Loucy (cell line): ENCODE measurements at regions not wholly inside any gene's neighbourhood (a gene's known extent, or its start where the extent isn't known, plus 50 kb on each side); places are given as distances from the start of the nearest gene placed in this dataset.

Experiments used
- H2AFZ ChIP-seq: fragments of 200-600 bp; sonication (generic); 2 replicates; pipeline ENCODE4 v1.6.0; 2016; ENCODE audit warnings: antibody characterized with exemption, mild to moderate bottlenecking, low read length, moderate library complexity
- H3F3A ChIP-seq: fragments of 200-600 bp; 2 replicates; pipeline ENCODE4 v1.6.0; 2016; ENCODE audit warnings: antibody characterized with exemption, low read depth, mild to moderate bottlenecking
- H3K27me3 ChIP-seq: fragments of 200-600 bp; sonication (generic); 2 replicates; pipeline ENCODE4 v1.6.1; 2014; ENCODE audit warnings: low read length, mild to moderate bottlenecking; ENCODE audit not compliant: insufficient read depth, poor library complexity, severe bottlenecking
- H3K36me3 ChIP-seq: fragments of 200-600 bp; sonication (generic); 2 replicates; pipeline ENCODE4 v1.6.1; 2016; ENCODE audit warnings: low read length; ENCODE audit not compliant: insufficient read depth
- H3K4me1 ChIP-seq: fragments of 200-600 bp; sonication (generic); 2 replicates; pipeline ENCODE4 v1.5.1; 2014; ENCODE audit warnings: low read length, mild to moderate bottlenecking; ENCODE audit not compliant: insufficient read depth, poor library complexity, severe bottlenecking
- H3K4me2 ChIP-seq: fragments of 200-600 bp; sonication (generic); 2 replicates; pipeline ENCODE4 v1.6.0; 2014; ENCODE audit warnings: antibody characterized with exemption, low read length, low read depth, mild to moderate bottlenecking; ENCODE audit not compliant: poor library complexity, severe bottlenecking
- H3K4me3 ChIP-seq: fragments of 200-600 bp; sonication (generic); 2 replicates; pipeline ENCODE4 v1.5.1; 2014; ENCODE audit warnings: low read length, mild to moderate bottlenecking, mixed read lengths; ENCODE audit not compliant: poor library complexity, severe bottlenecking
- H3K79me2 ChIP-seq: fragments of 200-600 bp; sonication (generic); 2 replicates; pipeline ENCODE4 v1.6.1; 2014; ENCODE audit warnings: low read length; ENCODE audit not compliant: insufficient read depth
- H3K9ac ChIP-seq: fragments of 200-600 bp; sonication (generic); 2 replicates; pipeline ENCODE4 v1.6.0; 2014; ENCODE audit warnings: mild to moderate bottlenecking, low read depth, low read length, moderate library complexity; ENCODE audit not compliant: poor library complexity, severe bottlenecking
- H3K9me2 ChIP-seq: fragments of 200-600 bp; sonication (generic); replicated peaks from 2 replicates; pipeline ENCODE4 v1.6.1; 2016; ENCODE audit warnings: low read depth, low read length, mixed read lengths
- H3K9me3 ChIP-seq: fragments of 200-600 bp; sonication (generic); 2 replicates; pipeline ENCODE4 v1.6.1; 2014; ENCODE audit warnings: mild to moderate bottlenecking, antibody characterized with exemption, low read length, low read depth; ENCODE audit not compliant: insufficient read depth
- H4K20me1 ChIP-seq: fragments of 200-600 bp; sonication (generic); 2 replicates; pipeline ENCODE4 v1.6.0; 2014; ENCODE audit warnings: antibody characterized with exemption, low read length, mild to moderate bottlenecking; ENCODE audit not compliant: insufficient read depth, poor library complexity, severe bottlenecking
- EZH2phosphoT487 ChIP-seq: fragments of 200-600 bp; IDR thresholded peaks from 2 replicates; pipeline ENCODE4 v1.6.1; 2018; ENCODE audit warnings: antibody characterized with exemption, mild to moderate bottlenecking, moderate library complexity, borderline replicate concordance
- TF ChIP-seq, protein P1 (sequence below): fragments of 200-600 bp; sonication (generic); conservative IDR thresholded peaks from 2 replicates; pipeline ENCODE4 v1.5.1; 2014; ENCODE audit warnings: mild to moderate bottlenecking, antibody characterized with exemption, low read length

DNA sequence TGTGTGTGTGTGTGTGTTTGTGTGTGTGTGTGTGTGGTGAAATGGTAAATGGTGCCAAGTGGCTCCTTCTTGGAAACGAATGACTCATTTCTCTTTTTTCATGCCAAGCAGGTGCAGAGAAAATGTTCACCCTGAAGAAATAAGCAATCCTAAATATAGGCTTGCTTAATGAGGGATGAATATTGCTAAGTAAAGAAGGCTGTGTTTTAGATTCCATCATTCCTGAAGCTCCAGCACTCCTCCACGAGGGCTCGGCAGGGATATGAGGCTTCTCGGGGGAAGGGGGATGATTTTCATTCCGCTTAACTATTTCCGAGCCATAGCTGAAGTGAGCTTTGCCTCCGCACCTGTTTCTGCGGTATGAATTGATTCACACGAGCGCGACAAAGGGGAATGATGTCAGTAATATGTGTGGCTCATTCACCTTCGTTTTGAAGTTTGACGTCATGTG is 72.9 kb downstream of the TSN start:
- no peak overlapping the region for H2AFZ ChIP-seq
- H3K36me3 ChIP-seq, result no peaks in the 10 kb centered on the region
- no peak overlapping the region for H3K4me2 ChIP-seq

GRCh38 chr2:121830809-121831208 is 75.4 kb downstream of the TSN start:
- Histone ChIP-seq H3K79me2 (no peaks in the 10 kb centered on the region), H3K4me2 (no peak overlapping the region), H3F3A (no peaks in the 10 kb centered on the region), H2AFZ (no peak overlapping the region), H3K9me3 (no peaks in the 10 kb centered on the region), H3K36me3 (no peaks in the 10 kb centered on the region), H3K4me1 (no peaks in the 10 kb centered on the region), H3K9me2 (no peaks in the 10 kb centered on the region), H3K4me3 (no peak overlapping the region), H3K27me3 (no peaks in the 10 kb centered on the region), H3K9ac (no peak overlapping the region), H4K20me1 (no peaks in the 10 kb centered on the region)
- TF ChIP-seq, protein P1, sequence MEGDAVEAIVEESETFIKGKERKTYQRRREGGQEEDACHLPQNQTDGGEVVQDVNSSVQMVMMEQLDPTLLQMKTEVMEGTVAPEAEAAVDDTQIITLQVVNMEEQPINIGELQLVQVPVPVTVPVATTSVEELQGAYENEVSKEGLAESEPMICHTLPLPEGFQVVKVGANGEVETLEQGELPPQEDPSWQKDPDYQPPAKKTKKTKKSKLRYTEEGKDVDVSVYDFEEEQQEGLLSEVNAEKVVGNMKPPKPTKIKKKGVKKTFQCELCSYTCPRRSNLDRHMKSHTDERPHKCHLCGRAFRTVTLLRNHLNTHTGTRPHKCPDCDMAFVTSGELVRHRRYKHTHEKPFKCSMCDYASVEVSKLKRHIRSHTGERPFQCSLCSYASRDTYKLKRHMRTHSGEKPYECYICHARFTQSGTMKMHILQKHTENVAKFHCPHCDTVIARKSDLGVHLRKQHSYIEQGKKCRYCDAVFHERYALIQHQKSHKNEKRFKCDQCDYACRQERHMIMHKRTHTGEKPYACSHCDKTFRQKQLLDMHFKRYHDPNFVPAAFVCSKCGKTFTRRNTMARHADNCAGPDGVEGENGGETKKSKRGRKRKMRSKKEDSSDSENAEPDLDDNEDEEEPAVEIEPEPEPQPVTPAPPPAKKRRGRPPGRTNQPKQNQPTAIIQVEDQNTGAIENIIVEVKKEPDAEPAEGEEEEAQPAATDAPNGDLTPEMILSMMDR, result no peak
- no peak for TF ChIP-seq EZH2phosphoT487

More for the DNA sequence above, 72.9 kb downstream of the TSN start:
- H3F3A ChIP-seq, result no peaks in the 10 kb centered on the region
- no peaks in the 10 kb centered on the region for H3K27me3 ChIP-seq
- H3K9me3 ChIP-seq, result no peaks in the 10 kb centered on the region
- no peak overlapping the region for H3K4me3 ChIP-seq
- H4K20me1 ChIP-seq, result no peaks in the 10 kb centered on the region
- no peak overlapping the region for H3K9ac ChIP-seq
- no peaks in the 10 kb centered on the region for H3K4me1 ChIP-seq
- H3K9me2 ChIP-seq, result no peaks in the 10 kb centered on the region
- H3K79me2 ChIP-seq, result no peaks in the 10 kb centered on the region
- TF ChIP-seq, protein P1, result no peak
- no peak for TF ChIP-seq EZH2phosphoT487

- Histone ChIP-seq H3K4me3 (no peak overlapping the region), H3K9me2 (no peaks in the 10 kb centered on the region), H3F3A (no peaks in the 10 kb centered on the region), H3K9me3 (no peaks in the 10 kb centered on the region), H3K9ac (no peak overlapping the region), H3K36me3 (no peaks in the 10 kb centered on the region), H3K27me3 (no peaks in the 10 kb centered on the region), H3K79me2 (no peaks in the 10 kb centered on the region), H2AFZ (no peak overlapping the region), H4K20me1 (no peaks in the 10 kb centered on the region), H3K4me2 (no peak overlapping the region), H3K4me1 (no peaks in the 10 kb centered on the region)
- TF ChIP-seq EZH2phosphoT487, result no peak
- TF ChIP-seq, protein P1, result no peak
Measured at GRCh38 chr2:121831841-121832240, 76.4 kb downstream of the TSN start.
